Caco-2 (cell line): ENCODE measurements at regions not wholly inside any gene's neighbourhood (a gene's known extent, or its start where the extent isn't known, plus 50 kb on each side); places are given as distances from the start of the nearest gene placed in this dataset.

Source experiments
- BruUV-seq: library from RNA; stranded (reverse); fragments of 400-500 nt; replicated peaks from 2 replicates; lab custom pipeline; 2021; lab: Mats Ljungman, UMichigan
- CTCF ChIA-PET: fragments of 300-600 bp; sonication (Branson Sonifier 250); formaldehyde crosslinking; loops from one replicate; lab custom pipeline; 2022; ENCODE audit warnings: antibody characterized with exemption; lab: Charles Lee
- POLR2A ChIA-PET: fragments of 300-600 bp; sonication (Branson Sonifier 250); formaldehyde crosslinking; loops from one replicate; lab custom pipeline; 2022; ENCODE audit warnings: antibody characterized with exemption; lab: Charles Lee
- DNase-seq, 2 experiments: peaks; one replicate each; pipeline versions ENCODE4 v3.0.0 to v3.0.0-alpha.2; 2020 to 2022
- H3K27me3 ChIP-seq: replicated peaks from 2 replicates; pipeline ENCODE4 v1.6.0; 2011; ENCODE audit warnings: low read length; ENCODE audit not compliant: control insufficient read depth, insufficient read depth
- H3K36me3 ChIP-seq: 2 replicates; pipeline ENCODE4 v1.5.1; 2011; ENCODE audit warnings: low read length; ENCODE audit not compliant: control insufficient read depth, insufficient read depth
- H3K4me1 ChIP-seq: fragments of 250-450 bp; sonication (Bioruptor Pico); 2 replicates; pipeline ENCODE4 v1.5.1; 2020; ENCODE audit warnings: mild to moderate bottlenecking
- H3K4me3 ChIP-seq: 2 replicates; pipeline ENCODE4 v1.5.1; 2011; ENCODE audit warnings: low read depth, mild to moderate bottlenecking, control low read depth, low read length
- H3K9me3 ChIP-seq: fragments of 250-450 bp; sonication (Bioruptor Pico); 2 replicates; pipeline ENCODE4 v1.5.1; 2020; ENCODE audit warnings: mild to moderate bottlenecking, moderate library complexity
- H3K27ac Mint-ChIP-seq: one replicate; pipeline ENCODE4 v1.8.0; 2022; ENCODE audit warnings: mixed read lengths; ENCODE audit not compliant: unreplicated experiment
- H3K27me3 Mint-ChIP-seq: one replicate; pipeline ENCODE4 v1.8.0; 2022; ENCODE audit warnings: mixed read lengths; ENCODE audit not compliant: insufficient read depth, unreplicated experiment
- H3K36me3 Mint-ChIP-seq: one replicate; pipeline ENCODE4 v1.8.0; 2022; ENCODE audit warnings: mild to moderate bottlenecking, mixed read lengths; ENCODE audit not compliant: insufficient read depth, unreplicated experiment
- H3K4me1 Mint-ChIP-seq: one replicate; pipeline ENCODE4 v1.8.0; 2022; ENCODE audit warnings: low read depth, mixed read lengths; ENCODE audit not compliant: unreplicated experiment
- H3K4me3 Mint-ChIP-seq: one replicate; pipeline ENCODE4 v1.8.0; 2022; ENCODE audit warnings: mild to moderate bottlenecking, moderate library complexity, mixed read lengths; ENCODE audit not compliant: unreplicated experiment
- H3K9me3 Mint-ChIP-seq: one replicate; pipeline ENCODE4 v1.8.0; 2022; ENCODE audit warnings: mixed read lengths; ENCODE audit not compliant: unreplicated experiment
- intact Hi-C: fragments of 100-400 bp; cut with micrococcal nuclease; formaldehyde crosslinking; loops from one replicate; pipeline ENCODE4 v1.10.0; 2022; ENCODE audit not compliant: unreplicated experiment
- TF ChIP-seq, protein P1 (sequence below), 2 experiments: fragments of 200-600 bp in 1 of 2; IDR thresholded peaks; 1 replicate in 1 of 2; 2 replicates in 1 of 2; pipeline versions ENCODE4 v1.5.1 to v1.8.0; 2011 to 2022; ENCODE audit warnings: antibody characterized with exemption in 1 of 2, control low read depth in 1 of 2, inconsistent platforms in 1 of 2, low read depth in 1 of 2, low read length in 1 of 2, mild to moderate bottlenecking in 1 of 2, moderate library complexity in 1 of 2; ENCODE audit not compliant: insufficient read depth in 1 of 2, severe bottlenecking in 1 of 2, unreplicated experiment in 1 of 2

- TF ChIP-seq, protein P1, sequence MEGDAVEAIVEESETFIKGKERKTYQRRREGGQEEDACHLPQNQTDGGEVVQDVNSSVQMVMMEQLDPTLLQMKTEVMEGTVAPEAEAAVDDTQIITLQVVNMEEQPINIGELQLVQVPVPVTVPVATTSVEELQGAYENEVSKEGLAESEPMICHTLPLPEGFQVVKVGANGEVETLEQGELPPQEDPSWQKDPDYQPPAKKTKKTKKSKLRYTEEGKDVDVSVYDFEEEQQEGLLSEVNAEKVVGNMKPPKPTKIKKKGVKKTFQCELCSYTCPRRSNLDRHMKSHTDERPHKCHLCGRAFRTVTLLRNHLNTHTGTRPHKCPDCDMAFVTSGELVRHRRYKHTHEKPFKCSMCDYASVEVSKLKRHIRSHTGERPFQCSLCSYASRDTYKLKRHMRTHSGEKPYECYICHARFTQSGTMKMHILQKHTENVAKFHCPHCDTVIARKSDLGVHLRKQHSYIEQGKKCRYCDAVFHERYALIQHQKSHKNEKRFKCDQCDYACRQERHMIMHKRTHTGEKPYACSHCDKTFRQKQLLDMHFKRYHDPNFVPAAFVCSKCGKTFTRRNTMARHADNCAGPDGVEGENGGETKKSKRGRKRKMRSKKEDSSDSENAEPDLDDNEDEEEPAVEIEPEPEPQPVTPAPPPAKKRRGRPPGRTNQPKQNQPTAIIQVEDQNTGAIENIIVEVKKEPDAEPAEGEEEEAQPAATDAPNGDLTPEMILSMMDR (IDR thresholded peaks at IDR 0.05; ENCODE audit: insufficient read depth in 1 of 2, low read depth in 1 of 2, low read length in 1 of 2, severe bottlenecking in 1 of 2, unreplicated experiment in 1 of 2): no peak
- no peak overlapping the region for H3K4me3 Mint-ChIP-seq
- no TSS peak for BruUV-seq
- intact Hi-C loops: no loop called here
- POLR2A ChIA-PET: no interaction called here
- no peak for DNase-seq
- Histone ChIP-seq H3K9me3 (no peaks in the 10 kb centered on the region), H3K4me3 (no peak overlapping the region), H3K27me3 (no peaks in the 10 kb centered on the region), H3K4me1 (peaks cover 12% of the 10 kb centered on the region), H3K36me3 (no peaks in the 10 kb centered on the region)
- H3K27ac Mint-ChIP-seq: no peak overlapping the region
- H3K36me3 Mint-ChIP-seq: no peaks in the 10 kb centered on the region
- CTCF ChIA-PET: no interaction called here
- peaks cover 19% of the 10 kb centered on the region for H3K4me1 Mint-ChIP-seq
- no peaks in the 10 kb centered on the region for H3K9me3 Mint-ChIP-seq
- peaks cover 3% of the 10 kb centered on the region for H3K27me3 Mint-ChIP-seq
These were observed 576.9 kb upstream of the SGCD start for GRCh38 chr5:155750101-155750500.

DNA sequence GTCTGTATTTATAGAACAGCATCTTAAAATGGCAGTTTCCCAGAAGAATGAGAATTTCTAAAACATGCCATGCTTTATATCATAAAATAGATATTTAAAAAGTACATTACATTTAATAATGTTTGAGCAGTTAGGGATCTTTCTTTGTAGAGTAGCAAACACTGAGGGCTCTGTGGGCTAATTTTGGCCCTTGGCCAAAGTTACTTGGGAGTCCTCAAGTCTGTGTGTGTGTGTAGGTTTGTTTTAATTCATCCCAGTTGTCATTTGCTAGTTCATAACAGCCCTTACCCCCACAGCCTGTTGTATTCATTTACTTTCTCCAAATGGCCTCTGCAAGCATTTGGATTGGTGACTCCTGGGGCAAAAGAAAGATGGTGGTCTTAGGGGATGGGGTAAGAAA is 576.4 kb upstream of the SGCD start:
- H3K9me3 Mint-ChIP-seq: no peaks in the 10 kb centered on the region
- Histone ChIP-seq H3K27me3 (no peaks in the 10 kb centered on the region), H3K9me3 (no peaks in the 10 kb centered on the region), H3K36me3 (no peaks in the 10 kb centered on the region), H3K4me3 (no peak overlapping the region), H3K4me1 (peaks cover 12% of the 10 kb centered on the region)
- no TSS peak for BruUV-seq
- no peak overlapping the region for H3K27ac Mint-ChIP-seq
- H3K4me3 Mint-ChIP-seq: no peak overlapping the region
- no peak for DNase-seq
- intact Hi-C loops: no loop called here
- H3K36me3 Mint-ChIP-seq: no peaks in the 10 kb centered on the region
- POLR2A ChIA-PET: no interaction called here
- CTCF ChIA-PET: no interaction called here
- H3K27me3 Mint-ChIP-seq: peaks cover 3% of the 10 kb centered on the region
- TF ChIP-seq, protein P1 (IDR thresholded peaks at IDR 0.05; ENCODE audit: insufficient read depth in 1 of 2, low read depth in 1 of 2, low read length in 1 of 2, severe bottlenecking in 1 of 2, unreplicated experiment in 1 of 2): no peak
- H3K4me1 Mint-ChIP-seq: peaks cover 19% of the 10 kb centered on the region

GRCh38 chr5:155753943-155754581 is 572.9 kb upstream of the SGCD start:
- Histone ChIP-seq H3K36me3 (no peaks in the 10 kb centered on the region), H3K4me1 (no peaks in the 10 kb centered on the region), H3K4me3 (no peak overlapping the region), H3K9me3 (no peaks in the 10 kb centered on the region), H3K27me3 (no peaks in the 10 kb centered on the region)
- H3K27ac Mint-ChIP-seq: no peak overlapping the region
- BruUV-seq: no TSS peak
- H3K27me3 Mint-ChIP-seq: peaks cover 3% of the 10 kb centered on the region
- ChIA-PET POLR2A (no interaction called here), CTCF (no interaction called here)
- no peaks in the 10 kb centered on the region for H3K4me1 Mint-ChIP-seq
- DNase-seq: no peak
- intact Hi-C loops: no loop called here
- no peaks in the 10 kb centered on the region for H3K36me3 Mint-ChIP-seq
- H3K9me3 Mint-ChIP-seq: no peaks in the 10 kb centered on the region
- no peak overlapping the region for H3K4me3 Mint-ChIP-seq
- TF ChIP-seq, protein P1 (IDR thresholded peaks at IDR 0.05; ENCODE audit: insufficient read depth in 1 of 2, low read depth in 1 of 2, low read length in 1 of 2, severe bottlenecking in 1 of 2, unreplicated experiment in 1 of 2): no peak
